Stomach (tissue), 8 donors: ENCODE measurements at regions not wholly inside any gene's neighbourhood (a gene's known extent, or its start where the extent isn't known, plus 50 kb on each side); places are given as distances from the start of the nearest gene placed in this dataset.

ENCODE experiments used
- DNase-seq, 2 donors: peaks; one replicate each; pipeline versions ENCODE4 v3.0.0 to v3.0.0-alpha.2; 2013 to 2019
- H3K27ac ChIP-seq, 5 donors: fragments of 200-600 bp in 4 of 5; sonication (generic) in 4 of 5; one replicate each; pipeline ENCODE4 v1.5.1; 2013 to 2019; ENCODE audit warnings: mild to moderate bottlenecking in 1 of 5, moderate library complexity in 1 of 5
- H3K27me3 ChIP-seq, 3 donors: fragments of 200-600 bp; sonication (generic); one replicate each; pipeline ENCODE4 v1.5.1; 2017 to 2019; ENCODE audit warnings: mixed run types in 1 of 3
- H3K36me3 ChIP-seq, 4 donors: fragments of 200-600 bp; sonication (generic); 1 replicate in 3 of 4; 2 replicates in 1 of 4; pipeline ENCODE4 v1.5.1; 2016 to 2019
- H3K4me1 ChIP-seq, 4 donors: fragments of 200-600 bp; sonication (generic); one replicate each; pipeline ENCODE4 v1.5.1; 2016 to 2019
- H3K4me3 ChIP-seq, 4 donors: fragments of 200-600 bp; sonication (generic) in 3 of 4; one replicate each; pipeline ENCODE4 v1.5.1; 2016 to 2019; ENCODE audit warnings: mild to moderate bottlenecking in 1 of 4
- H3K9me3 ChIP-seq, 4 donors: fragments of 200-600 bp; sonication (generic); one replicate each; pipeline ENCODE4 v1.5.1; 2016 to 2019
- CTCF ChIP-seq, 7 experiments: fragments of 450-650 bp in 4 of 7; fragments of 200-600 bp in 3 of 7; sonication (generic) in 3 of 7; IDR thresholded peaks; one replicate each; pipeline ENCODE4 v1.5.1; 2016 to 2019; ENCODE audit warnings: antibody characterized with exemption in 7 of 7, control low read depth in 2 of 7, mild to moderate bottlenecking in 1 of 7
- EP300 ChIP-seq: sonication (generic); formaldehyde crosslinking; IDR thresholded peaks from one replicate; pipeline ENCODE4 v1.6.1; 2017; ENCODE audit warnings: antibody characterized with exemption
- POLR2A ChIP-seq, 4 donors: fragments of 450-650 bp; IDR thresholded peaks; one replicate each; pipeline ENCODE4 v1.6.1; 2016; ENCODE audit warnings: antibody characterized with exemption in 4 of 4, control low read depth in 2 of 4, mild to moderate bottlenecking in 1 of 4, moderate library complexity in 1 of 4
- POLR2AphosphoS5 ChIP-seq, 3 donors: sonication (generic); formaldehyde crosslinking; IDR thresholded peaks; one replicate each; pipeline ENCODE4 v1.6.1; 2016; ENCODE audit warnings: antibody characterized with exemption in 3 of 3
- WGBS, 5 donors: extraction: QIAGEN DNeasy Blood & Tissue Kit in 3 of 5; methylation state at CpG; one replicate each; pipeline versions ENCODE4 v1.1.5 to v1.1.7; 2013 to 2018; 5-methylcytosine and 5-hydroxymethylcytosine counted together
- intact Hi-C: fragments of 100-400 bp; cut with DNase I; formaldehyde crosslinking; loops from one replicate; pipeline ENCODE4 v1.15.1; 2023; ENCODE audit warnings: low total_unique reads
- donor health status: healthy with polysubstance abuse.
- donor health status: Bipolar disorder and iron deficiency.
- donor health status: healthy.

DNA sequence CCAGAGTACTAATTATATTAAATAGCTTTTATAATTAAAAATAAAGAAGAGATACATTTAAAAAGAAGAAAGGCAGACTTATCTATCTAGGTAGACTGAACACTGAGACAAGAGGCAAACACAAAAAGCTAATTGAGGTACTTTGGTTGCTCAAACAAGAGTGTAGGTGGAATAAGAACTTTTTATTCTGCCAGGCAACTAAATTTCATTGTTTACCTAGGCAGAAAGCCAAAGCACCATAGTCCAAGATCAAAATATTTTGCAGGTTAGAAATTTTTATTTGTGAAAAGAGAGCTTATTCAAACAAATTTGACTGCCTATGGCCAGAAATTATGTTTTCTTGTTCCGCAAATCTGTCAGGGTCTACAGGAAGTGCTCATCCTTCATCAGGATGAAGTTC lies 499.6 kb upstream of the GBE1 start:
- Histone ChIP-seq H3K27me3 (no peaks in the 10 kb centered on the region), H3K36me3 (no peaks in the 10 kb centered on the region), H3K27ac (no peak overlapping the region), H3K4me3 (no peak overlapping the region), H3K9me3 (no peaks in the 10 kb centered on the region), H3K4me1 (no peaks in the 10 kb centered on the region)
- WGBS, 5 donors = 59 to 88% (median 69%) methylated on average over 1 of the region's 1 CpG
- DNase-seq = peak in 1 of 2 donors; percentile 6
- intact Hi-C loops = no loop called here
- TF ChIP-seq EP300 (no peak), POLR2A (IDR thresholded peaks at IDR 0.05) (no peak), CTCF (IDR thresholded peaks at IDR 0.05) (no peak), POLR2AphosphoS5 (IDR thresholded peaks at IDR 0.05) (no peak)

GRCh38 chr3:82259994-82260393 lies 498.5 kb upstream of the GBE1 start:
- Histone ChIP-seq H3K27ac (no peak overlapping the region), H3K4me3 (no peak overlapping the region), H3K4me1 (no peaks in the 10 kb centered on the region), H3K27me3 (no peaks in the 10 kb centered on the region), H3K9me3 (no peaks in the 10 kb centered on the region), H3K36me3 (no peaks in the 10 kb centered on the region)
- intact Hi-C loops = no loop called here
- DNase-seq = no peak
- 90 to 94% (median 94%) methylated on average over 4 of the region's 4 CpGs for WGBS, 5 donors
- TF ChIP-seq POLR2A (IDR thresholded peaks at IDR 0.05) (no peak), EP300 (no peak), CTCF (IDR thresholded peaks at IDR 0.05) (no peak), POLR2AphosphoS5 (IDR thresholded peaks at IDR 0.05) (no peak)

DNA sequence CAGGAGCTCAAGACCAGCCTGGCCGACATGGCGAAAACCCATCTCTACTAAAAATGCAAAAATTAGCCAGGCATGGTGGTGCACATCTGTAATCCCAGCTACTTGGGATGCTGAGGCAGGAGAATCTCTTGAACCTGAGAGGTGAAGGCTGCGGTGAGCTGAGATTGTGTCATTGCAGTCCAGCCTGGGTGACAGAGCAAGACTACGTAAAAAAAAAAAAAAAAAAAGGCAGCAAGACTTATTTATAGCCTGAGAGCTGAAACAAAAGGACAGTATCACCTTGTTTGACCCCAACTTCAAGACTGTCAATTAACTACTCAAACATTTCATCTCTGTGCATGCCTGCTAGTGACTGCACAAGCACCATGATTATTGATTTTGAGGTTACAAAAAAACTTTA lies 478.9 kb upstream of the GBE1 start:
- Histone ChIP-seq H3K4me3 (no peak overlapping the region), H3K9me3 (no peaks in the 10 kb centered on the region), H3K27me3 (no peaks in the 10 kb centered on the region), H3K4me1 (no peaks in the 10 kb centered on the region), H3K27ac (no peak overlapping the region), H3K36me3 (no peaks in the 10 kb centered on the region)
- TF ChIP-seq POLR2A (IDR thresholded peaks at IDR 0.05) = no peak
- TF ChIP-seq POLR2AphosphoS5 (IDR thresholded peaks at IDR 0.05) = no peak
- no peak for TF ChIP-seq CTCF (IDR thresholded peaks at IDR 0.05)
- TF ChIP-seq EP300 = no peak
- intact Hi-C loops = no loop called here
- DNase-seq = no peak
- WGBS, 5 donors = 82 to 91% (median 85%) methylated on average over 4 of the region's 4 CpGs

- Histone ChIP-seq H3K4me1 (no peaks in the 10 kb centered on the region), H3K4me3 (no peak overlapping the region), H3K36me3 (no peaks in the 10 kb centered on the region), H3K27me3 (no peaks in the 10 kb centered on the region), H3K27ac (no peak overlapping the region), H3K9me3 (no peaks in the 10 kb centered on the region)
- DNase-seq = no peak
- WGBS, 5 donors = 71 to 78% (median 76%) methylated on average over 3 of the region's 3 CpGs
- TF ChIP-seq POLR2A (IDR thresholded peaks at IDR 0.05) = no peak
- TF ChIP-seq CTCF (IDR thresholded peaks at IDR 0.05) = no peak
- no peak for TF ChIP-seq EP300
- TF ChIP-seq POLR2AphosphoS5 (IDR thresholded peaks at IDR 0.05) = no peak
- intact Hi-C loops = no loop called here
Observed at GRCh38 chr3:82236257-82236656, 474.8 kb upstream of the GBE1 start.
